HG02840 (cell line): ENCODE measurements at regions not wholly inside any gene's neighbourhood (a gene's known extent, or its start where the extent isn't known, plus 50 kb on each side); places are given as distances from the start of the nearest gene placed in this dataset.

Experiments
- ATAC-seq: cut with Tn5 transposase; IDR thresholded peaks from one replicate; pipeline ENCODE4 v1.9.1; 2021; ENCODE audit warnings: mild to moderate bottlenecking, moderate library complexity, moderate number of reproducible peaks; ENCODE audit not compliant: unreplicated experiment, low FRiP score

DNA sequence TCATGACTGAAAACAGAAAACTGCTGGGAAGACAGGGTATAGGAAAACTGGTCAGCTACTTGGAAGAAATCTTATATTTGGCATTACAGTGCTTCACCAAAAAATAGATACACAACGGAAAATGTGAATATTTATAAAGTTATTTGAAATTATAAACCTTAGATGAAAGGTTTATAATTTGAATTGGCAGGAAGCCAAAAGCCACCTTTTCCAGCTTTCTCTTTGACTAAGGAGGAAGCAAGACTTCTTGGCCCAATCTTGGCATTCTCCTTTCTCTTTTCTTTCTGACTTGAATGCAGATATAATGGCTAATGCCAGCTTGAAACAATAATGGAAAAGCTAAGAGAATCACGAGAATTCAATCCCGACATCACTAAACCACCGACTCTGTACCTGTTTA, 196.5 kb upstream of the PIK3C3 start:
- no peak for ATAC-seq

DNA sequence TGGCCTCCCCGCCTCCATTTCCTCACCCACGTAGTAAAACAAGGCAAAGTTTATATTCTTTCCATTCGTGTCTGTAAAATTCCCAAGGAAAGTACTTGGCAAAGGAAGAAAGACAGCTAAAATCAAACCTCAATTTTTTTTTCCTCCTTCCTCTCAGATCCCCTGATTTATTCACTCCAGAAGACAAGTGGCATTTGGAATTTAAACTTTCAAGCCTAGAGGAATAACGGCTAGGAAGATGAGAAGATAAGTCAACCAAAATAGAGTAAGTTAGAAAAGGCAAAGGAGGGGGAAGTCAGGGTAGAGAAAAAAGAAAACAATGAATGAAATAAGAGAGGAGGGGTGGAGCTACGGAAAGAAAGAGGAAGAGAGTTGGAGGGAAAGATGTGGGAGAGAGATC, 198.9 kb upstream of the PIK3C3 start:
- no peak for ATAC-seq

DNA sequence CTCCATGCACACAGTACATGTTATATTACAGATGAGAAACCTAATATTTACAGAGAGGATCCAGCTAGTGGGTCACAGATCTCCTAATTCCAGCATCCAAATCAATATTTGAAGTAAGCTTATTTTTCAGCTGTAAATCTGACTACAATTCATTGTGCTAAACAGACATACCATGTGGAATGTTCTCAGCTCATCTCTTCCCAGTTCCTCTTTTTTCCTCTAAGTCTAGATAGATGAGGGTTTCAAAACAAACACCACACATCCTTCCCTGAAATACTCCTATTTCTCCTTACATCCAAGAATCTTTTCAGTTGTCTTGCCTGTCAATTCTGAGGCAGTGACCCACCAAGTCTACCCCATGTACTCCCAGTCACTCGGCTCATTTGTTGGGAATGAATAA, 200.7 kb upstream of the PIK3C3 start:
- ATAC-seq = no peak

DNA sequence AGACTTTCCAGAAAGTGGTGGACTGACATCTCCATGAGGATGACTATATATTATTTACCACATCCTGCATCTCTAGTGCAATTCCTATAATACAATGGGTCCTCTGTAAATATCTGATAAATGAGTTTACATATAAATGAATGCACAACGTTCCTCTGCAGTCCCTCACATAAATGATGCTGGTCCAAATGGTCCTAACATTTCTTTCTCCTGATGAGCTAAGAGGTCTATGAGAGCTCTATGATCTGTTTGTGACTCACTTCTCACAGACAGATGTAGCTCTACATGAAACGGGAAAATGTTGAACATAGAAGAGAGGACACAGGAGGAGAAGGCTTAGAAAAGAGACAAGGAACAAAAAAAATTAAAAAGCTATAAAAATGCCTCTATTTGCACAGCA, 201.2 kb upstream of the PIK3C3 start:
- no peak for ATAC-seq

DNA sequence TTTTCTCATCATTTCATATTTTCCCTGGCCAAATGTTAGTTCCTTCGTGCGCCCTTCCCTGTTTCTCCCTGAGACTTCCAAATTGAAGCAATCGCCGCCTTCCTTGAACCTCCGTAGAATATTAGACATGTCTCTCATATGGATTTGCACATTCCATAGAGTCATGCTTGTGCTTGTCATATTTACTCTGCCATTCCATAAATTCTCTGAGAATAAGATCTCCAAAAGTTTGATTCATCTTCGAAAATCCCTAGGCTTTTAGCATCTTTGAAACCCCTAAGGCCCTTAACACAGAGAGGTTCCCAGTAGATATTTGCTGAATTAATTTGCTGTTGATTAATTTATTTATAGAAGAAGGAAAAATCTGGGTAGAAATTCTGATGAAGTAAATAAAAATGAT, 202.2 kb upstream of the PIK3C3 start:
- no peak for ATAC-seq

DNA sequence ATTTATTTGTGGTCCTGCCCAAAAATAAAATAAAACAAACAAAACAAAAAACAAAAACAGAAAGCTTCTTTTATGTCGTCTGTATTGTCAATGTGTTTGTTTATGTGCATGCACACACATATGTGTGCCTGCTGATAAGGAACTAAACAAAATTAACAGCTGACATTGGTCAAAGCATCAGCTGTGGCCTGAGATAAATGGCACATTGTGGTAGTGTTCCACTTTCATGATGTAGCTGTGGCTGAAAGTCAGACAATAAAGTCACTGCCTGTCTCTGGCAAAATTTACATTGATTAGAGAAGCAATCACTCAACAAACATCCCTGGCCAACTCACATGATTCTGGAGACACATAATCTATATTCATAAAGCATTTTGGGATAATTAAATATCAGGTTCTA, 203.4 kb upstream of the PIK3C3 start:
- ATAC-seq = no peak

DNA sequence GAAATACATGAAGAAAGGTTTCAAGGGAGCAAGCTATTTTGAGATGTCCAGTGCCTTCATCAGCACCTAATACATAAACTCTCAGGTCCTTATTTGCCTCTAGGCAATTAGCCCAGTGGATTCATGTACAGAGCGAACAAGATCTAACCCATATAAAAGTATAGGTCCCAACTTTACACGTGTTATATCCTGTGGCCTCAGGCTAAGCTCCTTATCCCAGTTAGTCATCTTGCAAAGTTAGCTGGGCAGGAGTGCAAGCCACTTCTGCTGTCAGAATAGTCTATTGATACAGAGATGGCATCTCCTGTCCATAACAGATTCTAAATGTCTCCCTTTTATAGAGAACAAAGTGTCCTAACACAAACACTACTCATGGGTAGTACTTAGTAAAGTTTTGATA, 203.9 kb upstream of the PIK3C3 start:
- no peak for ATAC-seq

DNA sequence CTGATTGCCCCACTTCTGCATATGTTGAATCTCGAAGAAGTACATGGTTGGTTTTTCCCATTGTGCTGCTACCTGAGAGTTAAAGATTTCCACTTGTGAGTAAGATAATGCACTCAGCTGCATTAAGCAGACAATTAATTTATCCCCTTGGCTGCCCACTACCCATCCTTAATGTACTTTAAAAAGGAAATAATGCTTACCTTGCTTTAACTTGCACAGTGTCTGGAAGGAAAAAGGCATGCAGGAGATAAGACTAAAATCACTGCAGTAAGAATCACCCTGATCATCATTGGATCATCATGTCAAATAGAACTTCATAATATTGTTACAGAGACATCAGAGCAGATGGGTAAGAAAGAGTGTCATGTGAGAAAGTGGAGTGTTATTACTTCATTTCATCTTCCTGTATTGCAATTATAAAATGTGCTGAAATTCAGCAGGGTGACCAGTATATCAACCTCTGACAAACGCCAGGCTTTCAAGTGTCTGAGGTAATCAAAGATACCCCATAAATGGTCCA, 207.3 kb upstream of the PIK3C3 start:
- no peak for ATAC-seq

DNA sequence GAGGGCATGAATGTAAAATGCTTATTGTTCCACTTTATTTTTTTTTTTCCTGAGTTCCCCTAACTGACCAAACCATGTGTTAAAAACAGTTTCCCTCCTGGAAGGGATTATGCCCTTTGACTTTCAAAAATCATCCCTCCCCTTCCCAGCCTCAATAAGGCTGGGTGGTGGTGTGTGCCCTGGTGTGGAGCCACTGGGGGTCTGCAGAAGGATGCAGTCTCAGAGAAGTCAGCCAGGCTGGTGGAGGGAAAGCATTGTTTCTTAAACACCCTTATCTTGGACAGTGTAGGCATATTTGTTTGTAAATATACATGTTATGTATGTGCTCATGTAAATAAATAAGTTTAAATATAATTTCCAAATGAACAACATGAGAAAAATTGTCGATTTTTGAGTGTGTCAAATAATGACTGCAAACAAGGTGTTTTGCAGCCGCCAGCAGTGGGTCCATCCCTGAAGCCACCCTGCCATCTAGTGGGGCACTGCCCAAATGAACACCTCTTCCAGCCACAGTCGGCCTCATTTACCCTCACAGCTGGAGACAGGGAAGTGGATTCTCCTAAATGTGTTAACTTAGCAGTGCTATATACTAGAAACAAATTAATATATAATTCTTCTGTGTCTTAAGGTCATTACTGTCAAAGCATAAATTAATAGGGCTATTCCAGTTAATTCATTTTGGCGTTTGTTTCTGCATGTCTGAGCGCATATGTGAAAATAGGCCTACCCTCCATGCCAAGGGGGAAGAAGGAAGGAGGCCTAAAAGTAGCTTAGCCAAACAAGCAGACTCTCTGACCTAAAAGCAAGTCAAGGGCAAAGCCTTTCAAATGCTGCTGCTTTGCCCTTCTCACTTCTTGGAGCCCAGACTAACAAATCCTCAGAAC, 209.6 kb upstream of the PIK3C3 start:
- ATAC-seq = no peak

DNA sequence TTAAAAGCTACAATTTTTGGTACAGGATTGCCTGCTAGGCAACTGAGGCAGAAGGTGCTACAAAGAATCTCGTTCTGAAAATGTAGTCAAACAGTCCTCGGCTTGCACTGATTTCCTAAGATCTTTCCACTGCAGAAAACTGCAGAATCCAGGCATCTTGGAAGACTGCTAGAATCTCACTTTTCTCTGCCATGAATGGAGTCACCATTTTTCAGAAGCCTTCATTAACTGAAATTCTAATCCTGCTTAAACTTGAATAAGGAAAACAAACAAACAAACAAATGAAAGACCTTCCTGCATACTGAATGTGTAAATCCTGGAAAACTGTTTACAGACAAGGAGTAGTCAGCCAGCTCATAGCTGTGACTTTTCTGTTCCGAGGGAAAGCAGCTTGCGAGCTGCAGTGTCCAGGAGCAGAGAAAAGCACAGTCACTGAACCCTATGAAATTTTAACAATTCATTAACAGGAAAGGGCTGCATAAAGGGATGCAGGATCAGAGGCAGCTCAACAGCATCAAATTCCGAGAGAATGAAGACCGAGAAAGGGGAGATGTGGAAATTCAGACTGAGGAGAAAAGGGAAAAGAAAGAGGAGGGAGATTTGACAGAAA, 210.5 kb upstream of the PIK3C3 start:
- no peak for ATAC-seq

DNA sequence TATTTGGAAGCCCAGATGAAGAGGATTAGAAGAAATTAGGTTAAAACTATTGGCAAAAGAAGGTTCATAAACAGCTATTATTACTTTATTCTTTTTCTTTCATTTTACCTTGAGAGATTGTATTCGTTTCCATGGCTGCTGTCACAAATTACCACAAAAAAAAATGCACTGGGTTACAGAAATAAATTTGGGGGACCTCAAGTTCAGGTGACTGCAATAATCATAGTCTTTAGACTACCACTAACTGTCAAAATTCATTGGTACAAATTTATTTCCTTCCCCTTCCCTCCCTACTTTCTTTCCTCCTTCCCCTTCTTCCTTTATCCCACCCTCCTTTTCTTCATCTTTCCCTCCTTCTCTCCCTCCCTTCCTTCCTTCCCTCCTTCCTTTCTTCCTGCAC, 217.8 kb upstream of the PIK3C3 start:
- ATAC-seq = no peak

DNA sequence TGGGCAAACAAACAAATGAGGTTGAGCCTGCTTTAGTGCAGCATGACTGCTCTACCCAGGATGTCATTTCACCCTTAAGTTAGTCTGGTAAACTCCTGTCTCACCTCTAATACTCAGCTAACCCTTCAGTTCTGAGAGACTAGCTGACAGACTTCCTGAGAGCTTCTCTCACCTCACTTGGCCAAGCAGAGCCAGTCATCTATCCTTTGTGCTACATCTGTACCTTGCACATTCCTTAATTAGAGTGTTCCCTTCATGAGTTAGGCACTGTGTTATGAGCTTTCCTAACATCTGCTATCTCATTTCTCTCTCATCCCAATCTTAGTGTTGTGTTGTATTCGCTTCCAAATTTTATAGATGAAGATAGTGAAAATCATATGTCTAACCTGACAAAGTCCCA, 220.1 kb upstream of the PIK3C3 start:
- ATAC-seq = no peak

DNA sequence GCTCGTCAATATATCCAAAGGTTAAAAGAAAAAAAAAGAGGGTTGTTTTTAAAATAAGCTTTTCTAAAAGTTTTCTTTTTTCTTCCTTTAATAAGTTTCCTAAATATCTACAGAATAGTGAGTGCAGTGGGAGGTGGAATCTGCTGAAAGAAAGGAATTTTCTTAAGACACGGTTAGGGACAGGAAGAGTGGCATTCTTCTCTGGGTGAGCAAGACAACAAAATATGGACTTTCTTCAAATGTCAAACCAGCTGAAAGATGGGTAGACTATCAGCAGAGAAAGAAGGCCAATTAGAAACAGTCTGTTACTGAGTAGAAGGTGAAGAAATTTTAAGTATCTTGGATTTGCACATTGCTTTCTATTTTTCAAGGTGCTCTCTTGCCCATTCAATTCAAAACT, 222.7 kb upstream of the PIK3C3 start:
- no peak for ATAC-seq

DNA sequence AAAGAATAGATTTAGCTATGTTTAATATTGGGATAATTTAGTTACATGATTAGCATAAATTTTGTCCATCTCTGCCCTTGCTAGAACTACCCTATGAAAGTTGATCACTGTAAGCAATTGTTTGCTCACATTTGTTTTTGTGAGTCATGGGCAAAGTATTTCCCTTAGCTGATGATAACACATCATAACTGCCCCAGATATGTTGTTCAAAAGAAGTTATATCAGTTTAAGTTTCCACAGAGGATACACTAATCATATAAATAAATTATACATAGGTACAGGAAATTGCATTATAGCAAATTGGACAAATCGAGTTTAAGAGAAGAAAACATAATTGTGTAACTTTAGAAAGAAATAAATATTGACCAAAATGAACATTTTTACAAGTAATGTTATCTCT, 223.2 kb upstream of the PIK3C3 start:
- no peak for ATAC-seq

DNA sequence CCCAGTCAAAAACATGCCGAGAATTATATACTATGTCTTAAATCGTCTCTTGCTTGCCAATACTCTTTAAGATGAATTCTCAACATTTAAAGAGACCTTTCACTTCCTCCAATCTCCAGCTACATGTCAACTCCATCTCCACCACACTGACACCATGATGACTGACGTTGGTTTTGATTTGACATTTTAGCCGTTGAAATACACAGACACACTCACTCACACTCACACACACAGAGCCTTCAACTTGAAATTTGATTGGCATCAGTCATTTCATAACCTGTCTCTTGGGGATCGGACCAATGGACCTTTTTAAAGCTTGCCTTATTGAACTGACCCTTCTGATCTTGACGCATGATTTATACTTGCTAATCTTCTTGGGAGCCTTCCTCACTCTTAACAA, 230.8 kb upstream of the PIK3C3 start:
- ATAC-seq = no peak

DNA sequence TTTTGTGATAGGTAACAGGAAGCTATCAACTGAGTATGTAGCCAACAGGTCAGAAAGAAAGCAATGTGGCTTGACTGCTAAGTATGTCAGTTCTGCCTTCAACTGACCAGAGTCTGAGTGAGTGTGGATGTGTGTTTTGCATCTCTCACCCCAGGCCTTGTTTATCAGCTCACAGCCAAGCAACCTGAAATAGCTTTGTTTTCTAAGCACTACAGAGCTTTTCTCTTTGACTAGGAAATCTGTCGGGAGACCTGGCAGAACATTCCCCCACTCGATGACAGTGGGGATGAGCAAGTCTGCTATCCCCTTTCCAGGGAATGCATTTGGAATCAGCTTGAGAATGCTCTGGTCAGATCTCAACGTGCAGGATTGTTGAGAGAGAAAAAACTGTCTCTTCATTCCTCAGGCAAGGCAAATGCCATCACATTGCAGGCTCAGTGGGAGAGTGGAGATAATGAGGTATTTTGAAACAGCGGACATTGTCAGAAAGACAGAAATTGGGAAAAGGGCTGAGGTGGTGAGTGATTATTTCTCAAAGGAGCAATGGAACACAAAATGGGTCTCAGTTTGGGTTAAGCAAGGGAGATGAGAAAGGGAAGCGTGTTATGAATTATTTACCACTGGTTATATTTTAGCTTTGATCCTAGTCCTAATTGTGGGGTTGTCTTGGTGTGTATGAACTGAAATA, 233.8 kb upstream of the PIK3C3 start:
- no peak for ATAC-seq

DNA sequence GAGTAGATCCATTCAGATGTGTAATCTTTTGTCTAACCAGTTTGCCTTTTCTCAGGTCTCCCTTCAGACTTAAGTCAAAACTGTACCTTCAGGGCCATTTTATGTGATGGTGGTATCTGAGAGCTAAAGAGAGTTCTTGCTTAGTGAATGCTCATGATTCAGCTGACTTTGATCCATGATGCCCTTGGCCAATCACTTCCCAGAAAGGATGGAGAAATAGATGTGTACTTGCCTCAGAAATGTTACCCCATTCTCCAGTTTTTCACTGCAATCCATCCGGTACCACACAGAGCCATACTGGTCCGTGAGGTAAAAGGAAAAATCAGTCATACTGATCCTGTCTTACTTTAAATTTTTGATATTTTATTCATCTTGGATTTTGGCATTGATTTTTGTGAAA, 234.8 kb upstream of the PIK3C3 start:
- no peak for ATAC-seq

DNA sequence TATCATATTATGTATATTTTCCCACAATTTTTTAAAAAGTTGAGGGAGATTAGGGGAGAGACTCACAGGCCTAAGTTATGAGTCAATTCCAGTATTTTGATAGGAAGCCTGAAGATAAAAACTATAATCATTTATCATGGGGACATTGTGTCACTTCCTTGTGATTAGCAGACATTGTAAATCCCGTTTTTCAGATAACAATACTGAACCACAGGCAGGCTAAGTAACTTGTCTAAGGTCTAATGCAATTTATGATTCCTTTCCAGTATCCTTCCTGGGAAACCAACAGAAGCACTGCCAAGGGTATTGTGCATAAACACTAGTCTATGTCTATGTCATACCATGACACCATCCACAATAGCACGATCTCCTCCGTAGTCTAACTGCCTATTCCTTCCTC, 235.2 kb upstream of the PIK3C3 start:
- ATAC-seq = no peak

DNA sequence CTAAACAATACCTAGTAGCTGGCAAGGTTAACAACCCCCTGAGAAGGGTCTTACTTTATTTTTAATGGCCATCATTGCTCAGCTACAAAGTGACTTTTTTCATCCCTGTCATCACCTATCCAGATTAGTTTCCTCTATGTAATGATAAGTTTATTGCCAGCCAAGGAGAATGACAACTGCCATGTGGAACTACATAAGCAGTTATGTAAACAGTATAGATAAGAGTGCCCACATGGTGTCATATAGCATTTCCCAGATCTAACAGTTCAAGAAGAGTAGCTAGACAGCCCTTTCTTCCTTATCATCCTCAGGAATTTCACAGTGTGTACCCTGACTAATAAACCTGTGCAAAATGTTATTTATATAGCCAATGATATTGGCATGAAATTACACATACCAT, 240.2 kb upstream of the PIK3C3 start:
- no peak for ATAC-seq

DNA sequence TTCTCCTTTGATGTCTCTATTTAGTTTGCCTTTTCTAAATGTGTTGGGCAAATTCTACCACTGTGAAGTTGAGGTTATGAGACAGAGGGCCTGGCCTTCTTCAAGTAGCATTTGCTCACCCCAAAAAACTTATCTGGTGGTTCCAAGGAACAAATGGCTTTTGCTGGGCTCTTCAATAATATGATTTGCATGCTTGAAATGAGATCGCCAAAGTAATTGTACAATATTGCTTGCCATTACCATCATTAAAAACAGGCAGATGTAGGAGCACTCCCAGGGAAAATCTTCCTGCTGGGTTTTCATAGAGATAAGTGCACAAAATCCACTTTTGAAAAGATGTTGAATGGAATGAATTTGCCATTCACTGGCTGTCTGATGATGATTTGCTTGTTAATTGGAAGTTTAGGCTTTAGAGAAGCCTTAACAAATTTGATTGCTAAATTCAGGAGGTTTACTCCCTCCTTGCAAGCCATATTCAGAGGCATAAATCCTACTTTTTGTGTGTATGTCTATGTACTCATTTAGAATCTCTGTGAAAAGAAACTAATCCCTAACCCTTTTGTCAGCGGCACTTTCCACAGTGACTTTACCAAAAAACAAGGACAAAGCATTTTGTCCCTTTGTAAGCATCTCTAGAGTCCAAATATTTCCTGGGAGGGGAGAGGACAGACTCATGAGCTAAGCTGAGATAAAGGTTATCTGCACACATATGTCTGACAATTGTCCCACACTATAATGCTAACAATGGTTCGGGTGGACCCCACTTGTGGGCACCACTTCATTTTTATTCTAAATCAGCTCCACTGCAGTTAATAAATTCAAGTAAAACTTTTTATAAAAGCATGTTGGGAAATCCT, 240.8 kb upstream of the PIK3C3 start:
- ATAC-seq = no peak

DNA sequence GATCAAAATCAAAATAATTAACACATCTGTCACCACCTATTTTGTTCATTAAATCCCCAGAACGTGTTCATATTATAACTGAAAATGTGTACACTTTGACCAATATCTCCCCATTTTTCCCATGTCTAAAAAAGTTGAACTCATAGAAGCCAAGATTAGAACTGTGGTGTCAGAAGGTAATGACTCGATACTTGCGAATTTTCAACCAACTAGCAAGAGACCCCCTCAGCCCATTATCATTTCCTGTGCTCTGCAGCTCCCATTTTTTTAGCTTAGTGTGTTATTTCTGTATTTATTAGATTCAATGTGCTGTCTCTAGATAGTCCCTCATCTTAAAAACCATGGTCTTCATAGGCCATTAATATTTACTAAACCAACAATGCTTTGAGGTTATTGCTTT, 248.7 kb upstream of the PIK3C3 start:
- ATAC-seq = no peak
